NCI-H82 treated with DMSO at 0.1 percent for 48 hours (cell line): ENCODE measurements at regions not wholly inside any gene's neighbourhood (a gene's known extent, or its start where the extent isn't known, plus 50 kb on each side); places are given as distances from the start of the nearest gene placed in this dataset.
"Not testable (repeated sequence)": the region's sequence is repeated elsewhere in the genome, so short reads cannot be mapped to it uniquely, and the experiment has no call there.

Experiments
- DNase-seq: peaks from one replicate; lab custom pipeline; 2025; ENCODE audit not compliant: unreplicated experiment; lab: John Stamatoyannopoulos, UW

DNA sequence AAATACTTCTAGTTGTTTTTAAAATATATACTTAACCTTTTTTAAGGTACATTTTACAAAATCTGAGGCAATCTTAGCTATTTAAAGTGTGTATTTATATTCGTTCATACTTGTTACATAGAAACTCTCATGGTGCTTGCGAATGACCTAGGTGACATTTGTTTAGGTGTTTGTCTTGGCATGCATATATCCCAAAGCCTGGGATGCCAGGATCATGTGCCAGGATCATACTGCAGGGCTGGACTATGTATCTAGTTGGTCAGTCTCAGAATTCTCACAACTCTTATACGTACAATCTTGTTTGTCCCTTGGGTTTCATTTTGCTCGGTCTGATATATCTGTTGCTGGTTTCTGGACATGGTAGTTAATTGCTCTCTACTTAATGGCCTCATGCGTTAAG, 109.9 kb upstream of the WIPF3 start:
- not testable (repeated sequence) for DNase-seq

DNA sequence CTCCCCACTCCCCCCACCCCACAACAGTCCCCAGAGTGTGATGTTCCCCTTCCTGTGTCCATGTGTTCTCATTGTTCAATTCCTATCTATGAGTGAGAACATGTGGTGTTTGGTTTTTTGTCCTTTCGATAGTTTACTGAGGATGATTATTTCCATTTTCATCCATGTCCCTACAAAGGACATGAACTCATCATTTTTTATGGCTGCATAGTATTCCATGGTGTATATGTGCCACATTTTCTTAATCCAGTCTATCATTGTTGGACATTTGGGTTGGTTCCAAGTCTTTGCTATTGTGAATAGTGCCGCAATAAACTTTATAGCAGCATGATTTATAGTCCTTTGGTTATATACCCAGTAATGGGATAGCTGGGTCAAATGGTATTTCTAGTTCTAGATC, 106.6 kb upstream of the WIPF3 start:
- DNase-seq = not testable (repeated sequence)

DNA sequence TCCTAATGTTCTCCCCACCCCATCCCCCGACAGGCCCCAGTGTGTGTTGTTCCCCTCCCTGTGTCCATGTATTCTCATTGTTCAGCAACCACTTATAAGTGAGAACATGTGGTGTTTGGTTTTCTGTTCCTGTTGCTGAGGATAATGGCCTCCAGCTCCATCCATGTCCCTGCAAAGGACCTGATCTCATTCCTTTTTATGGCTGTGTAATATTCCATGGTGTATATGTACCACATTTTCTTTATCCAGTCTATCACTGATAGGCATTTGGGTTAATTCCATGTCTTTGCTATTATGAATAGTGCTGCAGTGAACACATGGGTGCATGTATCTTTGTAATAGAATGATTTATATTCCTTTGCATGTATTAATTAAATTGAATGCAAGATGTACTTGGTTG, 104.8 kb upstream of the WIPF3 start:
- not testable (repeated sequence) for DNase-seq

DNA sequence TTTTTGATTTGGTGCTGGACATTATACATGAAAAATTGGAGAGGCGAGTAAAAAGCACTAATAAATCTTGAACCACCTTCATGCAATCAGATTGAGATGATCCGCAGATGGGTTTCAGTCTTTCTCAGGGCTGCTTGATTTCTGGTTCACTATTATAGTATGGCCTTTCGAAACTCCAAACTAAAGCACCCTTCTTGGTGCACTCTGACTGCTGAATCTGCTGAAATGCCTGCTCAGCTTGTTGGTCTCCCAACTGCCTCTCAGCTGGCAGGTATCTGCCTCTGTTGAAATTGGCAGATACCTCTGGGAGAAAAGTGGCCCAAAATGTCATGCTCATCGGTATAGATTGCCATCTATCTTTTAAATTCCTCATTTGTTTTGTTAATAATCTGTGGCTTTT, 102.5 kb upstream of the WIPF3 start:
- not testable (repeated sequence) for DNase-seq

DNA sequence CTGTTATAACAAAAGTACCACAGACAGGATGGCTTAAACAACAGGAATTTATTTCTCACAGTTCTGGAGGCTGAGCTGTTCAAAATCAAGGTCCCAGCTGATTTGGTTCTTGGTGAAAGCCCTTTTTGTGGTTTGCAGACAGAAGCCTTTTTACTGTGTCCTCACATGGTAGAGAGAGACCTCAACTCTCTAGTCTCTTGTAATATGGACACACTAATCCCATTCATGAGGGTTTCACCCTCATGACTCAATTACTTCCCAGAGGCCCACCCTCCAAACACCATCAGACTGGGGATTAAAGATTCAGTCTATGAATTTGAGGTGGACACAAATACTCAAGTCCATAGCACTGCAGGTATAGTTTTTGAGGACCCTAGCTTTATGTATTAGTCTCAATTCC, 97.3 kb upstream of the WIPF3 start:
- DNase-seq = not testable (repeated sequence)

DNA sequence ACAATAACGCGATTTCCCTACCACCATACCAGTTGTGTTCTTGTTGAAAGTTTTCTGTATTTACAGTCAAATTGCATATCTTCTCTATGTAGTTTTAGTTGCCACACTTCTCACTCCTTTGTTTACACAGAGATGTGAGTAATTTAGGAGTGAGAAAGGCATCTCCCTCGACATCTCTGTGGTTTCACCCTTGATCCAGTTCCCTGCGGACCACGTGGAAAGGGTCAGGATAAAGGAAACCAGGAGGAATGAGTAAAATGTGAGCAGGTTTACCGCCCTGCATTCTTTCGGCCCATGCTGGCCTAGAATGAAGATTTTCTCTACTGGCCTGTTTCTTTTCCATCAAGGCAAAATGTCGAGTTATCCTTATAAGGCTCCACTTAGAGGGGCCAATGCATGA, 83.2 kb upstream of the WIPF3 start:
- DNase-seq = not testable (repeated sequence)

DNA sequence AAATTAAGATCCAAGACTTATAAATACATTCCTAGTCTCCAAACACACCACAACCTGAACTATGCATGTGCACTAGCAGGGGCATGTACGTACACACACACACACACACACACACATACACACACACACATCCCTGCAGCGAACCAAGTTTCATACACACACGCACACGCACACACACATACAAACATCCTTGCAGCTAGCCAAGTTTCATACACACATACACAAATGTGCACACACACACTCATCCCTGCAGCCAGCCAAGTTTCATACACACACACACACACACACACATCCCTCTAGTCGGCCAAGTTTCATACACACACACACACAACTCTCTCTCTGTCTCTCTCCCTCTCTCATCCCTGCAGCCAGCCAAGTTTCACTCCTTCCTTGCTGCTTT, 82.7 kb upstream of the WIPF3 start:
- DNase-seq = no peak

DNA sequence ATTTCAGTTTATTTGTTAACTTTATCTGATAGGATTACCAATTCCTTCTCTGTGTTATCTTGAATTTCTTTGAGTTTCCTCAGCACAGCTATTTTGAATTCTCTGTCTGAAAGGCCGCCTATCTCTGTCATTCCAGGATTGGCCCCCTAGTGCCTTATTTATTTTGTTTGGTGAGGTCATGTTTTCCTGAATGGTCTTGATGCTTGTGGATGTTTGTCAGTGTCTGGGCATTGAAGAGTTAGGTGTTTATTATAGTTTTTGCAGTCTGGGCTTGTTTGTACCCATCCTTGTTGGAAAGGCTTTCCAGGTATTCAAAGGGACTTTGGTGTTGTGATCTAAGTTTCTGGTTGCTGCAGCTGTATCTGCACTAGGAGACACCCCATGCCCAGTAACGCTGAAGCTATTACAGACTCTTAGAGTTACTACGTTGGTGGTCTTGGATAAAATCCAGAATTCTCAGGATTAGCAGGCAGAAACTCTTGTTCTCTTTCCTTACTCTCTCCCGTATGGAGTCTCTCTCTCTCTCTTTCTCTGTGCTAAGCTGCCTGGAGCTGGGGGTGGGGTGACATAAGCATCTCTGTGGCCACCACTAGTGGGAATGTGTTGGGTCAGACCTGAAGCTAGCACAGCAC, 76.7 kb upstream of the WIPF3 start:
- not testable (repeated sequence) for DNase-seq

DNA sequence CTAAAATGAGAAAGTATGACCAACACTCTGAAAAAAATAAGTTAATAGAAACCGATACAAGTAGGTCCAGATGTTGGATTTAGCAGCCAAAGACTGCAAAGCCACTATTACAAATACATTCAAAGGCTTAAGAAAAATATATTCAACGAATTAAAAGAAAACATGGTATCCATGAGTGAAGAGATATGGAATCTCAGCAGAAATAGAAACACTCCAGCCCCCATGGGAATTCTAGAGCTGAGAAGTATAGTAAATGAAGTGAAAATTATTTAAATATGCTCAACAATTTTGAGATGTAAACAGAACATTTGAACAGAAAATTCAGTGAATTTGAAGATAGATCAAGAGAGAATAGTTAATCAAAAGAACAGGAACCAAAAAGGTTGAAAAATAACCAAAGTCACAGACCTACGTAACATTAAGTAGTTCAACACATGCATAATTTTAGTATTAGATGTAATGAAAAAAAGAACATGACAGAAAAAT, 72.0 kb upstream of the WIPF3 start:
- no peak for DNase-seq

DNA sequence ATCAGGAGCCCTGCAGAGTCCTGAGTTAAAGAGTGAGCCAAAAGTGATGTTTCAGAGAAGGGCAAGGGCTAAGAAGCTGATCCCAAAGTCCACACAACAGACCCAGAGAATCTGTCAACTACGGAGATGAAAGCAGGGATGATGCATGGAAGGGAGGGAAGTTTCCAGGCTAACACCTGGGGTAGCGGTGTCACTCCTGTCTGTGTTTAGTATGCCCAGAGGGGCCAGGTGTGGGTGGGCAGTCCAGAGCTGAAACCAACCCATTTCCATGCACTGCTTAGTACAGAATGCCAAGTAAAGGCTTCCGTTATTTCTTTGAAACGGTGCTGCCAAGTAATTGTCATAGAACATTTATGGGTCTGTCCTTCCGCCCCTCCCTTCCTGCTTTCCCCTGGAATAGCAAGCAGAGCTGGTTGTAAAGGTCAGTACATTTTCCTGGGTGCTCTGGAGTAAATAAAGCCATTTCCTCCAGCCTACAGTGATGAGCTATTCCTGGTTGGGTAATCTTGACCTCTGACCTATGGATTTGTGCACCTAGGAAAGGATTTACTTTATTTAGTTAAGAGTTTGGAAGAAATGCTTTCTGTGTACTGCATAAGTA, 58.6 kb upstream of the WIPF3 start:
- DNase-seq = not testable (repeated sequence)

DNA sequence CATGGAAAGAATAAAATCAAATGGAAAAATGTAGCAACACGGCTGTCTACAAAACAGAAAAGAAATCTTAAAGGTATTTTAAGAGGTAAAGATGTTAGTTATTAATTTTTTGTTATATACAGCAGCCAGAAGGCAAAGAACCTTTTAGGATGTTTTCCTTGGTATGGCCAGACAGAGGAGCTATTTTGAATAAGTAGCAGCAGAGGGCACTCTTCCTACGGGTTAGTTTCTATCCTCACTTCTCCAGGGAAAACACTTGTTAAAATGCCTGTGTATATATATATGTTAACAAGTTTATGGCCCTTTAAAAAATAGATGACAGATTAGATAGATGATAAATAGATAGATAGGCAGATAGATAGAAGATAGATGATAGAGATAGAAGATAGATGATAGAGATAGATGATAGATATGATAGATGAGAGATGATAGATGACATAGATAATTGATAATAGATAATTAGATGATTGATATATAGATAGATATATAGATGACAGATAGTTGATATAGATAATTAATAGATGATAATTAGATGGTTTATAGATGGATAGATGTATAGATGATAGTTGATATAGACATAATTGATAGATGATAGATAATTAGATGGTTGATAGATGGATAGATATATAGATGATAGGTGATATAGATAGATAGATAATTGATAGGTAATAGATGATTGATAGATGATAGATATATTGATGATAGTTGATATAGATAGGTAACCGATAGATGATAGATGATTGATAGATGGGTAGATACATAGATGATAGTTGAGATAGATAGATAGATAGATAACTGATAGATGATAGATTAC, 57.8 kb upstream of the WIPF3 start:
- peak; percentile 54 for DNase-seq

DNA sequence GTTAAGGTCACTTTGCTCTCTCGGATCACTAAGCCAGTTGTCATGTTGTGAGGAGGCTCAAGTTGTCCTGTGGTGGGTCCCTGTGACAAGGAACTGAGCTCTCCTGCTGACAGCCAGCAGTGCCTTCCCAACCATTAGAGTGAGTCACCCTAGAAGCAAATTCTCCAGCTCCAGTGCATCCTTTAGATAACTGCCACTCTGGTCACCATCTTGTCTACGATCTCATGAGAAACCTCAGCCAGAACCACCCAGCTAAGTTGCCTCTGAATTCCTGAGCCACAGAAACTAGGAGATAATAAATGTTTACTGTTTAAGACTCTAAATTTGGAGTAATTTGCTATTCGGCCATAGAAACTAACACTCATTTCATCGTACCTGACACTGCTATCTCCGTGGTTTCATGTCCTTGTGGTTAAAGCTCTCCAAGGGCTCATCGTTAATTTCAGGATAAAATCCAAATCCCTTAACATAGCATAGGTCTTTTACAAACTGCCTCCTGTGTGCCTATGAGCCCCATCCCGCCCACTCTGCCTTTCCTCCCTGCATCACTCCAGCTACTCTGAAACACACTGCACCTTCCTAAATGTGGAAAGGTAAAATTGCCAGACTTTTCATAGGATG, 56.5 kb upstream of the WIPF3 start:
- DNase-seq = no peak

DNA sequence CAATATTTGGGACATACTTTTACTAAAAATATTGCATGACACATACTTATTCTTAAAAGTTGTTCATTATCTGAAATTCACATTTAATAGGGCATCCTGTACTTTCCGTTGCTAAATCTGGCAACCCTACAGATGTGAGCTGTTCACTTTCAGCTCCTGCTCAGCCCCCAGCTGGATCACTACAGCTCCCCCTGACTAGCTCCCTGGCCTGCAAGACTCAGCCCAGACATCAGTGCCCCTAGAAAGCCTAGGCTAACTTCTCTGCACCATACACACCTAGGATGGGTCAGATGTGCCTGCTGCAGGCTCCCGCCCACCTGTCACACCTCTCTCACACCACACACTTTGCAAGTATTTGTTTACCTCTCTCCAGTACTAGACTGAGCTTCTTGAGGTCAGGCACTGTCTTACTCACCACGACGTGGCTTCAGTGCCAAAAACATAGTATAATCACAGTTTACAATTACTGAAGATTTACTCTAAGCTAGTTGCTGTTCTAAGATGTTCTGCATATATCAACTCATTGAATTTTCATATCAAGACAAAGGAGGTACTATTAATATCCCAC, 55.9 kb upstream of the WIPF3 start:
- DNase-seq = not testable (repeated sequence)

DNA sequence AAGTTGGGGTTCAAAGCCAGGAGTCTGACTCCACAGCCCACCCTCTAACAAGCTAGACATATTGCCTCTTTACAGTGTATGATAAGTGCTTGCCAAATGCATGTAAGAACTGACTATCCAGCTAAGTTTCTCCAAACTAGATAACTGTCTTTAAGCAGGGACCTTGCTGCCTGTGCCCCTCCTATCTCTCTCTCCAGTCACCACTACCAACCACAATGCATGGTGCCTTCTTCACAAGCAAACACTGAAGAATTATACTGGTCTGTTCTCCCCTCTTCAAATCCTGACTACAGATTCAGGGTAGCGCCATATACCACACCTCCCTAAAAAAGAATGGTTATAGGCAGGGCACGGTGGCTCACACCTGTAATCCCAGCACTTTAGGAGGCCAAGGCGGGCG, 55.3 kb upstream of the WIPF3 start:
- DNase-seq = not testable (repeated sequence)

DNA sequence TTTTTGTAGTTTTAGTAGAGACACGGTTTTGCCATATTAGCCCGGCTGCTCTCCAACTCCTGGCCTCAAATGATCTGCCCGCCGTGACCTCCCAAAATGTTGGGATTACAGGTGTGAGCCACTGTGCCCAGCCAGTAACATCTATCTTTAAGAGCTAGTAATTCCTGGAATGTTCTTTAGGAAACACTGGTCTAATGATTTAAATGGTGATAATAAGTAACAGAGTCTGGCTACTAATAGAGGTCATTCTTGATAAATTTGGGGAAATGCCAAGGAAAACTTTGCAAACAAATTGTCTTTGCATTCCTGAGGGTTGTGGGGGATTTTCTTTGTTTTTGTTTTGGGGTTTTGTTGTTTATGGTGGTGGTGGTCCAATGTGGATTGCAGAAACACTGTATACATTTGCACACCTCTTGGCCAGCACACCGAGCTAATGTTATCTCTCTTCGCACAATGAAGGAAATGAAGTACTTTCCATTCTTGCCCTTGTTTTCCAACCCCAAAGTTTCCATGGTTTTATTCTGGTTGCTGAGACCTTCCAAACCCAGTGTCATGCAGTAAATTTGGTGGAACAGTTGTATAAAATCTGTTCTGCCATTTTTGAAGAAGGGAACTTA, 51.3 kb upstream of the WIPF3 start:
- DNase-seq = no peak
